Smooth muscle cell (in vitro differentiated cells): ENCODE measurements at regions not wholly inside any gene's neighbourhood (a gene's known extent, or its start where the extent isn't known, plus 50 kb on each side); places are given as distances from the start of the nearest gene placed in this dataset.
A peak's percentile ranks its signal among the peaks of the same experiment; 100 is the strongest.

ENCODE experiments used
- DNase-seq: peaks from one replicate; lab custom pipeline; 2025; ENCODE audit not compliant: unreplicated experiment; lab: John Stamatoyannopoulos, UW
- H2AFZ ChIP-seq: fragments of 200-600 bp; sonication (generic); 2 replicates; pipeline ENCODE4 v1.6.0; 2016; ENCODE audit warnings: antibody characterized with exemption, low read depth, mild to moderate bottlenecking
- H3F3A ChIP-seq: fragments of 200-600 bp; sonication (generic); 2 replicates; pipeline ENCODE4 v1.6.0; 2017; ENCODE audit warnings: antibody characterized with exemption, low read depth
- H3K27ac ChIP-seq: fragments of 200-600 bp; sonication (generic); 2 replicates; pipeline ENCODE4 v1.5.1; 2016; ENCODE audit warnings: low read depth, mild to moderate bottlenecking
- H3K27me3 ChIP-seq: fragments of 200-600 bp; sonication (generic); 2 replicates; pipeline ENCODE4 v1.6.1; 2016; ENCODE audit warnings: low read depth, mild to moderate bottlenecking
- H3K36me3 ChIP-seq: fragments of 200-600 bp; sonication (generic); 2 replicates; pipeline ENCODE4 v1.5.1; 2016; ENCODE audit warnings: low read depth
- H3K4me1 ChIP-seq: fragments of 200-600 bp; sonication (generic); 2 replicates; pipeline ENCODE4 v1.5.1; 2016; ENCODE audit warnings: low read depth
- H3K4me2 ChIP-seq: fragments of 200-600 bp; sonication (generic); 2 replicates; pipeline ENCODE4 v1.6.0; 2016; ENCODE audit warnings: mild to moderate bottlenecking
- H3K4me3 ChIP-seq: fragments of 200-600 bp; sonication (generic); 2 replicates; pipeline ENCODE4 v1.5.1; 2016; ENCODE audit warnings: mild to moderate bottlenecking
- H3K79me2 ChIP-seq: fragments of 200-600 bp; sonication (generic); 2 replicates; pipeline ENCODE4 v1.6.0; 2016; ENCODE audit warnings: low read depth, mild to moderate bottlenecking
- H3K9ac ChIP-seq: fragments of 200-600 bp; sonication (generic); 2 replicates; pipeline ENCODE4 v1.6.0; 2016; ENCODE audit warnings: low read depth
- H3K9me3 ChIP-seq: fragments of 200-600 bp; sonication (generic); replicated peaks from 2 replicates; pipeline ENCODE4 v1.5.1; 2016; ENCODE audit warnings: low read depth
- H4K20me1 ChIP-seq: fragments of 200-600 bp; sonication (generic); 2 replicates; pipeline ENCODE4 v1.6.0; 2016; ENCODE audit warnings: low read depth
- WGBS: methylation state at CpG from one replicate; pipeline ENCODE4 v1.1.7; 2016; ENCODE audit warnings: low lambda C conversion rate; 5-methylcytosine and 5-hydroxymethylcytosine counted together
- TF ChIP-seq, protein P1 (sequence below): fragments of 200-600 bp; sonication (generic); IDR thresholded peaks from 2 replicates; pipeline ENCODE4 v1.5.1; 2017; ENCODE audit warnings: borderline replicate concordance, mild to moderate bottlenecking, antibody characterized with exemption; ENCODE audit not compliant: insufficient read depth, poor library complexity, severe bottlenecking

DNA sequence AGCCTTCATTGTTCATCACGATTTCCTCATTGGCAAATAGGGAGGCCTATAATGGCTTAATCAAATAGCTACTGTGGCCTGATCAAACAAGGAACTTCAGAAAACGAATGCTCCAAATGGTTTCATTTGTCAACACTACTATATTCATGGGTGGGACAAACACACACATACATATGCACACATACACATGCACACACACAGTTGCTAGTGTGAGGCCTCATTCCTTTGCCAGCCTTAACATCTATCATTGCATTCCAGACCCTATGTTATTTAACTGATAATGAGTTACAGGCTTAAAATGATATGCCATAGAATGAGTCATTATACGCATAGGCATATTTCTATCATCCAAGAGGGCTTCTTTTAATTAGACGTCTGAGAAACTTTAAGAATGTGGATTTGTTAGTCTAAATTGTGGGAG is 140.2 kb downstream of the KLF5 start:
- Histone ChIP-seq H3K27ac (peak overlapping the region; percentile 25), H3K27me3 (no peaks in the 10 kb centered on the region)
- 53% methylated on average over 4 of the region's 4 CpGs for WGBS

DNA sequence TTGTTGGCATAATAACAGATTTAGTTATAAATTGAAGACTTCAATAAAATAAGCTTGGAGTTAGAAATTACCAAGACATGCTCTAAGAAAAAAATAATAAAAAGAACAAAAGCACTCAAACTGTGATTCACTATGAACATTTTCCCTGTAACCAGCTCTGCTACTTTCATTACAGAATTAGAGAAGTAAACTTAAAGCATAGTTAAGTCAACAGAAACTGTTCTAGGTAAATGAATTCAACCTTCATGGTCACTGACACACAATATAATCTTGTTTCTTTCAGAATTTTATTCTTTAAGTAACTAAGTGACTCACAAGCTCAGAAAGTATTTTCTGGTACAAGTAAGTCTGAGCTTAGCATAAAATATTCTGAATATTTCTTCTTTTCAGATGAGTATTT is 136.3 kb downstream of the KLF5 start:
- no peak overlapping the region for H3K9ac ChIP-seq
- TF ChIP-seq, protein P1, sequence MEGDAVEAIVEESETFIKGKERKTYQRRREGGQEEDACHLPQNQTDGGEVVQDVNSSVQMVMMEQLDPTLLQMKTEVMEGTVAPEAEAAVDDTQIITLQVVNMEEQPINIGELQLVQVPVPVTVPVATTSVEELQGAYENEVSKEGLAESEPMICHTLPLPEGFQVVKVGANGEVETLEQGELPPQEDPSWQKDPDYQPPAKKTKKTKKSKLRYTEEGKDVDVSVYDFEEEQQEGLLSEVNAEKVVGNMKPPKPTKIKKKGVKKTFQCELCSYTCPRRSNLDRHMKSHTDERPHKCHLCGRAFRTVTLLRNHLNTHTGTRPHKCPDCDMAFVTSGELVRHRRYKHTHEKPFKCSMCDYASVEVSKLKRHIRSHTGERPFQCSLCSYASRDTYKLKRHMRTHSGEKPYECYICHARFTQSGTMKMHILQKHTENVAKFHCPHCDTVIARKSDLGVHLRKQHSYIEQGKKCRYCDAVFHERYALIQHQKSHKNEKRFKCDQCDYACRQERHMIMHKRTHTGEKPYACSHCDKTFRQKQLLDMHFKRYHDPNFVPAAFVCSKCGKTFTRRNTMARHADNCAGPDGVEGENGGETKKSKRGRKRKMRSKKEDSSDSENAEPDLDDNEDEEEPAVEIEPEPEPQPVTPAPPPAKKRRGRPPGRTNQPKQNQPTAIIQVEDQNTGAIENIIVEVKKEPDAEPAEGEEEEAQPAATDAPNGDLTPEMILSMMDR, result no peak
- no peaks in the 10 kb centered on the region for H3K27me3 ChIP-seq
- no peak overlapping the region for H3K4me3 ChIP-seq
- peaks cover 1% of the 10 kb centered on the region for H3K4me1 ChIP-seq
- H3K4me2 ChIP-seq, result no peak overlapping the region
- H3K79me2 ChIP-seq, result no peaks in the 10 kb centered on the region
- H3K9me3 ChIP-seq, result no peaks in the 10 kb centered on the region
- H3K27ac ChIP-seq, result no peak overlapping the region
- no peak for DNase-seq
- no peak overlapping the region for H2AFZ ChIP-seq
- H4K20me1 ChIP-seq, result no peaks in the 10 kb centered on the region
- H3F3A ChIP-seq, result no peaks in the 10 kb centered on the region
- H3K36me3 ChIP-seq, result no peaks in the 10 kb centered on the region

More for the DNA sequence above, 140.2 kb downstream of the KLF5 start:
- no peak overlapping the region for H2AFZ ChIP-seq
- H3K4me1 ChIP-seq, result no peaks in the 10 kb centered on the region
- TF ChIP-seq, protein P1, result no peak
- no peak overlapping the region for H3K4me3 ChIP-seq
- no peaks in the 10 kb centered on the region for H3F3A ChIP-seq
- H3K36me3 ChIP-seq, result no peaks in the 10 kb centered on the region
- no peak overlapping the region for H3K9ac ChIP-seq
- no peak for DNase-seq
- no peaks in the 10 kb centered on the region for H4K20me1 ChIP-seq
- no peaks in the 10 kb centered on the region for H3K79me2 ChIP-seq
- H3K9me3 ChIP-seq, result no peaks in the 10 kb centered on the region
- H3K4me2 ChIP-seq, result peak overlapping the region; percentile 6

DNA sequence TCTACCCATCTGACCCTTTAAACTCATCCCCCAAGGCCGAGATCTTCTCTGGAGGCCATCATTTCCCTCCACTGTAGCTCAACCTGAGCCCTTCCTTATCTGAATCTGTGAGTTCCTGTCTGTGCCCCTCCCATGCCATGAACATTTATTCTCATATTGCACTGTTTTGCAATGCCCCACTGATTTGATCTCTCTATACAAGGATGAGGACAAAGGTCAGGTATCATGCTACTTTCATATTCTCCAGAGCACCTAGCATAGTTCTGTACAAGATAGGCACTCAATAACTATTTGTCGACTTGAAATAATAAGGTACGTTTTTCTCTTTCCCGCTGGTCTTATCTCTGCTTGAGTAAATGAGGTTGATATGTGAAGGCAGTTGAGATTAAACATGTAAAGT is 135.5 kb downstream of the KLF5 start:
- no peak overlapping the region for H2AFZ ChIP-seq
- no peaks in the 10 kb centered on the region for H4K20me1 ChIP-seq
- no peaks in the 10 kb centered on the region for H3F3A ChIP-seq
- H3K4me2 ChIP-seq, result no peak overlapping the region
- no peak overlapping the region for H3K9ac ChIP-seq
- H3K4me3 ChIP-seq, result no peak overlapping the region
- no peaks in the 10 kb centered on the region for H3K79me2 ChIP-seq
- no peaks in the 10 kb centered on the region for H3K9me3 ChIP-seq
- DNase-seq, result no peak
- peaks cover 7% of the 10 kb centered on the region for H3K4me1 ChIP-seq
- WGBS, result 88% methylated on average over 4 of the region's 4 CpGs
- no peak overlapping the region for H3K27ac ChIP-seq
- H3K27me3 ChIP-seq, result no peaks in the 10 kb centered on the region
- TF ChIP-seq, protein P1, result no peak
- no peaks in the 10 kb centered on the region for H3K36me3 ChIP-seq

DNA sequence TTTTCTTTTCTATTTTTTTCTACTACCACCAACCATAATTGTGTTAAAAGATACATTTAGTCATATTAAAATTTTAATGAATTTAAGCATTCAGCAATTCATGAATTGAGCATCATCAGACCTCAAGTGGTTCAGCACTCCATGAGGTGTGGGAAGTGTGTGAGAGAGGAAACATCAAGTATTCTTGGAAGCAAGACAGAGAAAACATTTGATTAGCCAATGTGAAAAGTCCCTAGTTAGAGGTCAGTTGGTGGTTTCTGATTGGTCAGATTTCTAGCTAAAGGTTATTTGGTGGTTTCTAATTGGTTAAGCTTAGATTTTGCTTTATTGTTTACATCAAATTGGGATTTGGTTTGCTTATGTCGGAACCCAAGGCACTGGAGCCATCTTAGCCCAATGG is 134.7 kb downstream of the KLF5 start:
- no peaks in the 10 kb centered on the region for H3K9me3 ChIP-seq
- H3K9ac ChIP-seq, result no peak overlapping the region
- no peak for DNase-seq
- H3K27me3 ChIP-seq, result no peaks in the 10 kb centered on the region
- no peak overlapping the region for H3K4me3 ChIP-seq
- TF ChIP-seq, protein P1, result no peak
- no peaks in the 10 kb centered on the region for H4K20me1 ChIP-seq
- no peaks in the 10 kb centered on the region for H3F3A ChIP-seq
- no peak overlapping the region for H3K4me2 ChIP-seq
- H3K4me1 ChIP-seq, result peaks cover 12% of the 10 kb centered on the region
- WGBS, result 95% methylated on average over 1 of the region's 1 CpG
- H3K27ac ChIP-seq, result no peak overlapping the region
- H3K36me3 ChIP-seq, result no peaks in the 10 kb centered on the region
- H3K79me2 ChIP-seq, result no peaks in the 10 kb centered on the region
- H2AFZ ChIP-seq, result no peak overlapping the region
